ENCODE measurements at regions not wholly inside any gene's neighbourhood (a gene's known extent, or its start where the extent isn't known, plus 50 kb on each side); places are given as distances from the start of the nearest gene placed in this dataset.

DNA sequence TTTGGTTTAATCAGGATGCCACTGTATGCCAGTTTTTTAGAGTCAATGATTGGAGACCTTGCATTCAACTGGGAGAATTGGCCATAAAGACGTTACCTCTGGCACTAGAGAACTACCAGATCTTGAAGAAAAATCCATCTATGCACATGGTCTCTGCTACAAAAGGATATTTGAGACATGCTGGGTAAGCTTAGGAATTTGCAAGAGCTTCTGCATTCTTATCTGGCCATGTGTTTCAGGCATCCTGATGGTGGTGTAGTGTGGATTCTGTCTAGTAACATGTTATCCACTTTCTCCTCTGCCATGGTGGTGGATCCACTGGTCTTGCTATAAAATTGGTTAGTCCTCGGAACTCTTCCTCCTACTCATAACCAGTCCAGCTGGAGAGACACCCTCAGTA lies 185.3 kb upstream of the WDFY3 start:
- ChIA-PET POLR2A (no interaction called here), CTCF (ENCODE audit: low intra/inter-chr PET ratio) (no interaction called here)
- BruUV-seq (replicated peaks): no TSS peak
- in situ Hi-C loops (cut with MboI): loop anchor here (25.0 kb wide), 1 partner anchor 611 kb away; no protein-coding TSS in a partner anchor
- intact Hi-C loops (cut with micrococcal nuclease): no loop called here
- no peak overlapping the region for H3K27ac ChIP-seq (ENCODE audit: extremely low read depth, low read depth, low read length)
- 3% methylated on average over 2 of the region's 2 CpGs for WGBS (ENCODE audit: insufficient coverage, low coverage, missing lambda C conversion rate)
- H3K4me1 ChIP-seq (replicated peaks in 1 of 2; ENCODE audit: control insufficient read depth in 2 of 2, insufficient read depth in 2 of 2, low read length in 2 of 2): no peaks in the 10 kb centered on the region
- no peaks in the 10 kb centered on the region for H4K20me1 ChIP-seq (replicated peaks; ENCODE audit: control insufficient read depth, insufficient read depth, low read length)
- no peak overlapping the region for H3K4me3 ChIP-seq
- FAIRE-seq: no peak
- H3K27me3 ChIP-seq (ENCODE audit: control insufficient read depth in 2 of 2, insufficient read depth in 2 of 2, low read length in 2 of 2): no peaks in the 10 kb centered on the region
- no peaks in the 10 kb centered on the region for H3K9me1 ChIP-seq (ENCODE audit: control insufficient read depth, insufficient read depth, low read length)
- no peak for TF ChIP-seq MXI1 (IDR thresholded peaks at IDR 0.05; ENCODE audit: low read depth, low read length)
- TF ChIP-seq FOS (IDR thresholded peaks at IDR 0.05; ENCODE audit: extremely low read depth, insufficient read length): no peak
- no peak for TF ChIP-seq ZNF764 (CRISPR knock-in tag; IDR thresholded peaks at IDR 0.05; ENCODE audit: low read depth)
- TF ChIP-seq, protein P1, sequence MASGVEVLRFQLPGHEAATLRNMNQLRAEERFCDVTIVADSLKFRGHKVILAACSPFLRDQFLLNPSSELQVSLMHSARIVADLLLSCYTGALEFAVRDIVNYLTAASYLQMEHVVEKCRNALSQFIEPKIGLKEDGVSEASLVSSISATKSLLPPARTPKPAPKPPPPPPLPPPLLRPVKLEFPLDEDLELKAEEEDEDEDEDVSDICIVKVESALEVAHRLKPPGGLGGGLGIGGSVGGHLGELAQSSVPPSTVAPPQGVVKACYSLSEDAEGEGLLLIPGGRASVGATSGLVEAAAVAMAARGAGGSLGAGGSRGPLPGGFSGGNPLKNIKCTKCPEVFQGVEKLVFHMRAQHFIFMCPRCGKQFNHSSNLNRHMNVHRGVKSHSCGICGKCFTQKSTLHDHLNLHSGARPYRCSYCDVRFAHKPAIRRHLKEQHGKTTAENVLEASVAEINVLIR (CRISPR knock-in tag; IDR thresholded peaks at IDR 0.05): no peak
- no peak for TF ChIP-seq ZNF431 (CRISPR knock-in tag; IDR thresholded peaks at IDR 0.05)
- no peak for TF ChIP-seq SMARCE1 (IDR thresholded peaks at IDR 0.05)
- no peak for ATAC-seq
- H3K9me3 ChIP-seq (replicated peaks; ENCODE audit: control insufficient read depth, insufficient read depth, low read depth, low read length): no peaks in the 10 kb centered on the region
- no peak overlapping the region for H3K4me2 ChIP-seq (ENCODE audit: insufficient read depth, low read length)
- no peak overlapping the region for H2AFZ ChIP-seq (ENCODE audit: low read depth, low read length)
- no peaks in the 10 kb centered on the region for H3K36me3 ChIP-seq (ENCODE audit: control insufficient read depth, insufficient read depth, low read length)
- DNase-seq (ENCODE audit: extremely low read depth in 1 of 4, low spot score in 3 of 4): no peak
- no peaks in the 10 kb centered on the region for H3K79me2 ChIP-seq (ENCODE audit: control insufficient read depth, insufficient read depth, low read length)
- H3K9ac ChIP-seq (ENCODE audit: insufficient read depth in 1 of 2, low read depth in 2 of 2, low read length in 2 of 2): no peak overlapping the region

DNA sequence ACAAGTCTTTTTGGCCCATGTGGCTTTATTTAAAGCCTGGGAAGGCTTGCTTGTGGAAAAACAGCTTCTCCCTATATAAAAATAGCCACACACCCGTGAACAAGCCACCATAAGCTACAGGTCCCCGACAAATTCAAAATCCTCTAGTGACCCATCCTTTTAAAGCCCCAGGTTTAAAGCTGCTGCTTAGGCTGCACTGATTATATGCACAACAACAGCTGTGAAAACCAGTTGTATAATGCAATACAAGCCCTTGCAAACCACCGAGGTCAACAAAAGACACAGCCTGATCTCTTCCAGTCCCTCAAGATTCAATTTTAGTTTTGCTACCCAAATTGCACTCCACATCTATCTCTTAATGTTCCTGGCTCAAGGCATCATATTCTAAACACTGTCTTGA lies 186.0 kb upstream of the WDFY3 start:
- H3K4me2 ChIP-seq (ENCODE audit: insufficient read depth, low read length): no peak overlapping the region
- POLR2A ChIA-PET: no interaction called here
- H4K20me1 ChIP-seq (replicated peaks; ENCODE audit: control insufficient read depth, insufficient read depth, low read length): no peaks in the 10 kb centered on the region
- in situ Hi-C loops (cut with MboI): loop anchor here (25.0 kb wide), 1 partner anchor 610 kb away; no protein-coding TSS in a partner anchor
- no peak for ATAC-seq
- H3K9me1 ChIP-seq (ENCODE audit: control insufficient read depth, insufficient read depth, low read length): no peaks in the 10 kb centered on the region
- no peak for DNase-seq (ENCODE audit: extremely low read depth in 1 of 4, low spot score in 3 of 4)
- 0% methylated on average over 3 of the region's 3 CpGs for WGBS (ENCODE audit: insufficient coverage, low coverage, missing lambda C conversion rate)
- H2AFZ ChIP-seq (ENCODE audit: low read depth, low read length): no peak overlapping the region
- no TSS peak for BruUV-seq (replicated peaks)
- H3K27me3 ChIP-seq (ENCODE audit: control insufficient read depth in 2 of 2, insufficient read depth in 2 of 2, low read length in 2 of 2): no peaks in the 10 kb centered on the region
- no peak for FAIRE-seq
- no peaks in the 10 kb centered on the region for H3K9me3 ChIP-seq (replicated peaks; ENCODE audit: control insufficient read depth, insufficient read depth, low read depth, low read length)
- H3K27ac ChIP-seq (ENCODE audit: extremely low read depth, low read depth, low read length): no peak overlapping the region
- CTCF ChIA-PET (ENCODE audit: low intra/inter-chr PET ratio): no interaction called here
- H3K9ac ChIP-seq (ENCODE audit: insufficient read depth in 1 of 2, low read depth in 2 of 2, low read length in 2 of 2): no peak overlapping the region
- no peaks in the 10 kb centered on the region for H3K79me2 ChIP-seq (ENCODE audit: control insufficient read depth, insufficient read depth, low read length)
- H3K4me3 ChIP-seq: no peak overlapping the region
- H3K4me1 ChIP-seq (replicated peaks in 1 of 2; ENCODE audit: control insufficient read depth in 2 of 2, insufficient read depth in 2 of 2, low read length in 2 of 2): no peaks in the 10 kb centered on the region
- intact Hi-C loops (cut with micrococcal nuclease): no loop called here
- H3K36me3 ChIP-seq (ENCODE audit: control insufficient read depth, insufficient read depth, low read length): no peaks in the 10 kb centered on the region
- TF ChIP-seq MAFK (IDR thresholded peaks at IDR 0.05; ENCODE audit: low read length): no peak
- TF ChIP-seq, protein P2, sequence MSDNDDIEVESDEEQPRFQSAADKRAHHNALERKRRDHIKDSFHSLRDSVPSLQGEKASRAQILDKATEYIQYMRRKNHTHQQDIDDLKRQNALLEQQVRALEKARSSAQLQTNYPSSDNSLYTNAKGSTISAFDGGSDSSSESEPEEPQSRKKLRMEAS (CRISPR knock-in tag; IDR thresholded peaks at IDR 0.05): no peak
- no peak for TF ChIP-seq ELF2 (CRISPR knock-in tag; IDR thresholded peaks at IDR 0.05)
- TF ChIP-seq TEAD2 (tag; IDR thresholded peaks at IDR 0.05): no peak
- no peak for TF ChIP-seq MED1 (CRISPR knock-in tag; IDR thresholded peaks at IDR 0.05; ENCODE audit: borderline replicate concordance)
- no peak for TF ChIP-seq KDM5B (IDR thresholded peaks at IDR 0.05; ENCODE audit: insufficient replicate concordance, low read depth, low read length)
- TF ChIP-seq THRA (IDR thresholded peaks at IDR 0.05): no peak
- no peak for TF ChIP-seq RFX7 (CRISPR knock-in tag; IDR thresholded peaks at IDR 0.05)

Data from K562 (cell line).